Stimulated activated naive B cell treated with anti-CD40 and anti-IgM and Interleukin-4, amounts not matched to agents 10 μg/mL and 1 μg/mL and 100 μg/mL, for 72 hours (primary cell): ENCODE measurements at regions not wholly inside any gene's neighbourhood (a gene's known extent, or its start where the extent isn't known, plus 50 kb on each side); places are given as distances from the start of the nearest gene placed in this dataset.

Experiments
- ATAC-seq, 2 donors: fragments of 150-1000 bp; cut with Tn5 transposase; replicated peaks; 2 replicates each; pipeline ENCODE4 v1.10.0; 2021; ENCODE audit warnings: moderate library complexity in 1 of 2
- DNase-seq: peaks from one replicate; pipeline ENCODE4 v3.0.0; 2021
- H3K27ac Mint-ChIP-seq: one replicate; pipeline ENCODE4 v1.8.0; 2022; ENCODE audit warnings: mild to moderate bottlenecking, mixed read lengths
- H3K27me3 Mint-ChIP-seq, 2 donors: one replicate each; pipeline ENCODE4 v1.8.0; 2022; ENCODE audit warnings: mixed read lengths in 2 of 2
- H3K36me3 Mint-ChIP-seq, 2 donors: one replicate each; pipeline ENCODE4 v1.8.0; 2022; ENCODE audit warnings: mixed read lengths in 2 of 2, mild to moderate bottlenecking in 1 of 2
- H3K4me1 Mint-ChIP-seq, 2 donors: one replicate each; pipeline ENCODE4 v1.8.0; 2022; ENCODE audit warnings: mixed read lengths in 2 of 2, mild to moderate bottlenecking in 1 of 2
- H3K4me3 Mint-ChIP-seq, 2 donors: one replicate each; pipeline ENCODE4 v1.8.0; 2022; ENCODE audit warnings: mild to moderate bottlenecking in 2 of 2, mixed read lengths in 2 of 2, moderate library complexity in 1 of 2
- H3K9me3 Mint-ChIP-seq, 2 donors: one replicate each; pipeline ENCODE4 v1.8.0; 2022; ENCODE audit warnings: mixed read lengths in 2 of 2, mild to moderate bottlenecking in 1 of 2

DNA sequence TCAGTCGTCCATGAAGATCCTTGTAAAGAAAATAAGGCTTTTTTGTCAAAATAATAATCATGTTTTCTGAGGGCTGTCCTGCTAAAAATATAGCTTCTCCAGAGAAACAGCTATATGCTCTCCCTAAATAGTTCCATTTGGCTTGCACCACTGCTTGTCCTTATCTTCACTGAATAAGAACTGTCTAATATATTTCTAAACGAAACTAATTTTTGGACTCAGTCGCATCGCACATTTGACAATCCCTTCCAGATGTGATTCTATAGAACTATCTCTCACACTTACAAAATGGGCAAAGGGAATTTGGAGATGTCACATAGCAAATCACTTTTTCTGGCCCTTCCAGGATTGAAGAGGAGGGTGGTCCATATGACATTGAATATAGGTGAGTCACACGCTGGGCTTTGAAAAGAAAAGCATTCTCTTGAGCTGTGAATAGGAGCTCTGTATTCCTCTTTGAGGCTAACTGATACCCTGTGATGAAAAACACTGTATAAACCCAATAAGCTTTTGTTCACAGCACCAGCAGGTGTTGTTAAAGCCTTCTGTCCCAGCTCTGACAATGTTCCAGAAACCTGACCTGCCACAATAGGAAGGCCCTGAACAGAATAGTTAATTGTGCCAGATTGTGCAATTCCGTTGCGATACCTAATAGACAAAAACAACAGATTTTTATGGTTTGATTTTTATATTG, 1144.2 kb downstream of the ROBO2 start:
- no peak overlapping the region for H3K4me3 Mint-ChIP-seq
- DNase-seq (no peak), ATAC-seq (no peak)
- no peaks in the 10 kb centered on the region for H3K4me1 Mint-ChIP-seq
- peaks cover 0 to 1% of the 10 kb centered on the region in 2 donors for H3K9me3 Mint-ChIP-seq
- no peaks in the 10 kb centered on the region for H3K27me3 Mint-ChIP-seq
- no peaks in the 10 kb centered on the region for H3K36me3 Mint-ChIP-seq
- no peak overlapping the region for H3K27ac Mint-ChIP-seq

DNA sequence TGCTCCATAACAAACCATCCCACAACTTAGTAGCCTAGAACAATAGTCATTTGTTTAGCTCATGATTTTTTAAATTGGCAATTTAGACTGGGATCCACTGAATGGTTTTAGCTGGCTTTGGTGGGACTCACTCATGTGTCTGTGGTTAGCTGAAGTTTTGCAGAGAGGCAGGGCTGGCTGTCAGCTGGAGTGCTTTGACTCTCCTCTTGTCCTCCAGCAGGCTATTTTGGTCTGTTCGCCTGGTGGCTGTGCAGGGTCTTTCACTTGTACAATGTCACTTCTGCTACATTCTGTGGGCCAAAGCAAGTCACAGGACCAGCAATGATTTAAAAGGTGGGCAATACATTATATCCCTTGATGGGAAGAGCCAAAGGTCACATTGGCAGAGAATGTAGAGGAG, 1146.5 kb downstream of the ROBO2 start:
- no peak for DNase-seq
- no peak overlapping the region for H3K4me3 Mint-ChIP-seq
- H3K27me3 Mint-ChIP-seq, result no peaks in the 10 kb centered on the region
- no peak overlapping the region for H3K27ac Mint-ChIP-seq
- H3K9me3 Mint-ChIP-seq, result peaks cover 6 to 7% of the 10 kb centered on the region in 2 donors
- H3K36me3 Mint-ChIP-seq, result no peaks in the 10 kb centered on the region
- ATAC-seq, result no peak
- no peaks in the 10 kb centered on the region for H3K4me1 Mint-ChIP-seq

DNA sequence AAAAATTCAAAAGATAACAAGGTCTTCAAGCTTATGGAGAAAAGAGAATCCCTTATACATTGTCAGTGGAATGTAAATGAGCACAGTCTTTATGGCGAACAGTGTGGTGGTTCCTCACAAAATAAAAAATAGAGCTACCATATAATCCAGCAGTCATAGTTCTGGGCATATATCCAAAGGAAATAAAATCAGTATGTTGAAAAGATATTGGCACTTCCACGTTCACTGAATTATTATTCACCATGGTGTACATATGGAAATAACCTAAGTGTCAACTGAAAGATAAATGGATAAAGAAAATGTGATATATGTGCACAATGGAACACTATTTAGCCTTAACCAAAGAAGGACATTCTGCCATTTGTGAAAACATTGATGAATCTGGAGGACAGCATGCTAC, 1161.2 kb downstream of the ROBO2 start:
- Mint-ChIP-seq H3K4me1 (no peaks in the 10 kb centered on the region), H3K27me3 (no peaks in the 10 kb centered on the region), H3K4me3 (no peak overlapping the region), H3K9me3 (peaks cover 0 to 4% of the 10 kb centered on the region in 2 donors), H3K27ac (no peak overlapping the region), H3K36me3 (no peaks in the 10 kb centered on the region)
- DNase-seq (no peak), ATAC-seq (no peak)

DNA sequence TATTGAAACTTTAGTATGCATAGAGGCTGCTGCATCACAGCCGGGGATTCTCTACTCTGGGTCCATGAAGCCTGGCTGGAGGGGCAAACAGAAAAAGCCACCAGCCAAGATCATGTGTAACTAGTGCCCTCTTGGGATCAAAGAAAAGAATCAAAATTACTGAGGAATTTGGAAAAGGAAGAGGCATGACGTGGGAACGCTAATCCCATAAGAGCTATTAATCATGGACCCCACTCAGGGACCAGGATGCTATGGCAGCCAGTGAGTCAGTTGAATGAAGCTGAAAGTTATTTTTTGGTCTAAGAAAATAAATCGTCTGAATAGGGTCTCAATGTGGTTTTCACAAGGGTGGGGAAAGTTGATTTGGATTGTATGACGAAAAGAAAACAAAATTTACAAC, 1165.1 kb downstream of the ROBO2 start:
- DNase-seq (no peak), ATAC-seq (no peak)
- H3K36me3 Mint-ChIP-seq, result no peaks in the 10 kb centered on the region
- H3K27me3 Mint-ChIP-seq, result no peaks in the 10 kb centered on the region
- peaks cover 4 to 5% of the 10 kb centered on the region in 2 donors for H3K9me3 Mint-ChIP-seq
- H3K4me1 Mint-ChIP-seq, result no peaks in the 10 kb centered on the region
- H3K27ac Mint-ChIP-seq, result no peak overlapping the region
- no peak overlapping the region for H3K4me3 Mint-ChIP-seq

DNA sequence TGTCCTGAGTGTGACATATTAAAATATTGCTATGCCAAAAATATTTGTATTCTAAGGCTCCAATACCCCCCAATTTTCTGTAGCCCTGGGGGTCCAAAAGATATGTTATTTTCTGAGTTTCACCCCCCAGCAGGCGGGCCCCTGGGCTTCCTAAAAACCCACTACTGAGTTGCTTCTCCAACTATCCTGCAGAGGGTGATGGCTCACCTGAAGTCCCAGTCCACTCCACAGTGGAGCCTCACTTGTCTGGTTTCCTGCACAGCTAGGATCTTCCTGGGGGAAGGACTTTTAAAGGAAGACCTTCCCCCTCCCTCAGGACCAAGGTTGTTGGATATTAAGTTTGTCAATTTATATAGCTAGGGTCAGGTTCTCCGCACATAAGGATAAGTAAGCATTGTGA, 1181.4 kb downstream of the ROBO2 start:
- H3K4me3 Mint-ChIP-seq, result no peak overlapping the region
- H3K27me3 Mint-ChIP-seq, result no peaks in the 10 kb centered on the region
- peaks cover 3 to 6% of the 10 kb centered on the region in 2 donors for H3K9me3 Mint-ChIP-seq
- H3K27ac Mint-ChIP-seq, result no peak overlapping the region
- DNase-seq (no peak), ATAC-seq (no peak)
- H3K4me1 Mint-ChIP-seq, result no peaks in the 10 kb centered on the region
- no peaks in the 10 kb centered on the region for H3K36me3 Mint-ChIP-seq

DNA sequence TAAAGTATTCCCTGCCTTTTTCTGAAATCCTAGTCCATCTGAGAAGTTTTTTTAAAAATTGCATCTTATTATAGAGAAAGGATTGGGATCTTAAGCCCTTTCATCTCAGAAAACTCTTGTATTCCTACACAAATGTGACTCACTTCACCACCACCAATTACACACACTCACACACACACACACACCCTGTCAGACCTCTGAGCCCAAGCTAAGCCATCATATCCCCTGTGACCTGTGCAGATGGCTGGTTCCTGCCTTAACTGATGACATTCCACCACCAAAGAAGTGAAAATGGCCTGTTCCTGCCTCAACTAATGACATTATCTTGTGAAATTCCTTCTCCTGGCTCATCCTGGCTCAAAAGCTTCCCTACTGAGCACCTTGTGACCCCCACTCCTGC, 1181.9 kb downstream of the ROBO2 start:
- peaks cover 3 to 6% of the 10 kb centered on the region in 2 donors for H3K9me3 Mint-ChIP-seq
- ATAC-seq, result no peak
- H3K36me3 Mint-ChIP-seq, result no peaks in the 10 kb centered on the region
- H3K4me3 Mint-ChIP-seq, result no peak overlapping the region
- H3K27me3 Mint-ChIP-seq, result no peaks in the 10 kb centered on the region
- DNase-seq, result no peak
- H3K4me1 Mint-ChIP-seq, result no peaks in the 10 kb centered on the region
- H3K27ac Mint-ChIP-seq, result no peak overlapping the region

DNA sequence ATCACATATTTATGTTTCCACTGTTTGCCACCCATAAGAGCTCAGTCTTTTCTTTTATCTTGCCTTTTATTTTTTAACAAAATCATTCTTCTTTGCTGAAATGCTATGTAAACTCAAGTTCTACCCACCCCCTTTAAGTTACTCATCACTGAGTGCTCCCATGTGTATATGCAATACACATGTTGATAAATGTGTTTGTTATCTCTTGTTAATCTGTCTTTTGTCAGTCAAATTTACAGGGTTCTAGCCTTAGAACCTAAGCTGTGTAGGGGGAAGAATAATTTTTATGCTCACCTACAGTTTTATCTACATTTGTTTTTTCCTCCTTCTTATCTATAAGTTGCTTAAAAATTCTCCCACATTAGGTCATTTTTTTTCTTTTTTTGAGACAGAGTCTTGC, 1195.9 kb downstream of the ROBO2 start:
- ATAC-seq, result no peak
- Mint-ChIP-seq H3K4me3 (no peak overlapping the region), H3K27ac (no peak overlapping the region), H3K9me3 (peaks cover 12 to 13% of the 10 kb centered on the region in 2 donors), H3K27me3 (no peaks in the 10 kb centered on the region), H3K36me3 (no peaks in the 10 kb centered on the region), H3K4me1 (no peaks in the 10 kb centered on the region)
- no peak for DNase-seq

DNA sequence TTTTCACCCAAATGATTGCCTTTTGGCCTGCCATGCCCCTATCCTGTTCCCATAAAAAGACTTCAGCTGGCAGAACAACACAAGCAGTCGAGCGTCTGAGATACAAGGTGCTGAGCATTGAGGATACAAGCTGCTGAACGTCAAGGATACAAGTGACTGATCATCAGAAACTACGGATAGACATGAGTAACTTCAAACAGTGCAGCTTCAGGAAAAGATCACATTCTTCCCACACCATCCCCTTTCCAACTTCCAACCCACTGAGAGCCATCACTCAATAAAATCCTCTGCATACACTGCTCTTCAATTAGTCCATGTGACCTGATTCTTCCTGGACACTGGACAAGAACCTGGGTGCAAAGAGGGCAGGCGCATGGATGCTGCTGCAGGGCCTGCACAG, 1198.9 kb downstream of the ROBO2 start:
- H3K4me1 Mint-ChIP-seq, result no peaks in the 10 kb centered on the region

DNA sequence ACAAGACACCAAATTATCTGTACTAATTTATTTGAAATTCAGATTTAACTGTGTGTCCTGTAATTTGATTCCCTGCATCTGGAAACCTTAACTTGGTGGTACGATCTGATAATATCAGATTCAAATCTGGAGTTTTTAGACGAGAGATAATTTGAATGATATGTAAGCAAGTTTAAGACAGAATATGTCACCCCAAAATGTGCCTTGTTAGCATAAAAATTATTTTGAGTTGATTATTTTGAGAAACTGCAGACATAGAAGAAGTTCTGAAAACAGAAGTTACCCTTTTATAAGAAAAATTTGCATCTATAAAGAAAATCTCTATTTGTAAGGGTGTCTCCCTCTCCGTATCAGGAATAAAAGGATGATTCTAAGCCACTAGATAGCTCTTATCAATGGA, 1202.8 kb downstream of the ROBO2 start:
- DNase-seq (no peak), ATAC-seq (no peak)
- no peaks in the 10 kb centered on the region for H3K27me3 Mint-ChIP-seq
- peaks cover 9 to 22% of the 10 kb centered on the region in 2 donors for H3K9me3 Mint-ChIP-seq
- no peak overlapping the region for H3K27ac Mint-ChIP-seq
- H3K36me3 Mint-ChIP-seq, result no peaks in the 10 kb centered on the region
- no peaks in the 10 kb centered on the region for H3K4me1 Mint-ChIP-seq
- H3K4me3 Mint-ChIP-seq, result no peak overlapping the region

More for the DNA sequence above, 1198.9 kb downstream of the ROBO2 start:
- ATAC-seq (no peak), DNase-seq (no peak)
- Mint-ChIP-seq H3K9me3 (peaks cover 8 to 13% of the 10 kb centered on the region in 2 donors), H3K36me3 (no peaks in the 10 kb centered on the region), H3K27me3 (no peaks in the 10 kb centered on the region), H3K4me3 (no peak overlapping the region), H3K27ac (no peak overlapping the region)

DNA sequence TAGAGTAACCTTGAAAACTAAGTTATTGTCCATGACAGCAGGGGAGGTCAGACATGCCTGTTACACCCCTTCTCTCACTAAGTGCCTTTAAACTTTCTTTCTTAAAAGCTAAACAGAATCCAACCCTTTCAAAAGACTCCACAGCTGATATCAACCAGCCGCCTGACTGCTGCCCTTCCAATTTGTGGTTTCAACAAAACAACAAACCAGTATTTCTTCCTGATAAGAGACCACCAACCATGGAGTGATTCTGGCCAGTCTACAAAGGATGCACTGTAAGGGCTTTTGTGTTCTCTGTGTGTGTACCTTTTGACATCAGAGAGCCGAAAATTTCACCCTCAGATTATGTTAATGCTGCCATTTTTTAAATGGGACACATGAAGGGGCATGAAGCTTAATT, 1204.2 kb downstream of the ROBO2 start:
- no peak for DNase-seq
- H3K4me3 Mint-ChIP-seq, result no peak overlapping the region

DNA sequence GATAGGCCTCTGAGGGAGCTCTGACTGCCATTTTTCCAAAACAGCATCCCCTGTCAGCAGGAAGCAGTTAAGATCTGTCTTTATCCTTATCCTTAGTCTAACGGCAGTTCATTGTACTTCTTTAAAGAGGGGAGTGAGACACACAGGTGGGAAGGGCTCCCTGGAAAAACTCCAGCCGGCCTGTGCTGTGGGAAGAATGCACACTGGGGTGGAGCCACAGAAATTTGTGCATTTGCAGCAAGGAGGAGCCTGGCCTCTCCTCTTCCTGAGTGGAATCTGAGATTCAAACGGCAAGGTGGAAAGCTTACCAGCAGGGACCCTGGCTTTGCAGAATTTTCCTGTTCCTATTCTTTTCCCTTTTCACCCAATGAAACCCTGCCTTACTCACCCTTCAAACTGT, 1209.4 kb downstream of the ROBO2 start:
- ATAC-seq (no peak), DNase-seq (no peak)
- Mint-ChIP-seq H3K4me1 (no peaks in the 10 kb centered on the region), H3K36me3 (no peaks in the 10 kb centered on the region), H3K9me3 (peaks cover 6 to 14% of the 10 kb centered on the region in 2 donors), H3K27me3 (no peaks in the 10 kb centered on the region), H3K4me3 (no peak overlapping the region), H3K27ac (no peak overlapping the region)

More for the DNA sequence above, 1204.2 kb downstream of the ROBO2 start:
- ATAC-seq, result no peak
- Mint-ChIP-seq H3K9me3 (peaks cover 6 to 14% of the 10 kb centered on the region in 2 donors), H3K36me3 (no peaks in the 10 kb centered on the region), H3K4me1 (no peaks in the 10 kb centered on the region), H3K27me3 (no peaks in the 10 kb centered on the region), H3K27ac (no peak overlapping the region)

DNA sequence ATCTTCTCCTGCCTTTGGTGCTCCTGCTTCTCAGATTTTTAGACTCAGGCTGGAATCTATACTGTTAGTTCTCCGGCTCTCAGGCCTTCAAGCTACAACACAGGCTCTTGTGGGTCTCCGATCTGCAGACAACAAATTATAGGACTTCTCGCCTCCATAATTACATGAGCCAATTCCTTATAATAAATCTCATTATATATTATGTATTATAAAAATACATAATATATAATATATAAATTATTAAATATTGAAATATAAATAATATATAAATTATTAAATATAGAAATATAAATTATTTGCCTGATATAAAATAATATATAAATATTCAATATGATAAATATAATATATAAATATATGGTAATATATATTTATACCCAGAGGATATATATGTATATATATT, 1214.0 kb downstream of the ROBO2 start:
- Mint-ChIP-seq H3K9me3 (peaks cover 5 to 11% of the 10 kb centered on the region in 2 donors), H3K36me3 (no peaks in the 10 kb centered on the region), H3K27ac (no peak overlapping the region), H3K27me3 (no peaks in the 10 kb centered on the region), H3K4me3 (no peak overlapping the region), H3K4me1 (no peaks in the 10 kb centered on the region)
- no peak for ATAC-seq
- DNase-seq, result no peak

DNA sequence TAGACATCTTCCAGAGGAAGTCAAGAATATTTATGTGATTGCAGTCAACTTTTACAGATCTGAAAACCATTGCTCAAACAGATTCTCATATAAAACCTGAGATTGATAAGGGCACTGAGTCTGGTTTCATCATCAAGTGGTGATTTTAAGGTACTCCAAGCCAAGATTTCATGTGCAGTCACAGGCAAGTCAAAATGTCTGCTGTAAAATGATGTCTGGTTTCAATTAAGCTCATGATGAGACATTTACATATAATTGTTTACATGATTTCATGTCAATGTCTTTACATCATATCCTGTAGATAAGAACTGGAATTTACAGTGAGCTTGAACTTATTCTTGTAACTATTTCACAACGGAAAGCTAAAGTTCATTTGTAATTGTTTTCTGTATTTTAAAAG, 1215.5 kb downstream of the ROBO2 start:
- Mint-ChIP-seq H3K36me3 (no peaks in the 10 kb centered on the region), H3K4me3 (no peak overlapping the region), H3K9me3 (peaks cover 3 to 11% of the 10 kb centered on the region in 2 donors), H3K27ac (no peak overlapping the region), H3K4me1 (no peaks in the 10 kb centered on the region), H3K27me3 (no peaks in the 10 kb centered on the region)
- DNase-seq, result no peak
- no peak for ATAC-seq

DNA sequence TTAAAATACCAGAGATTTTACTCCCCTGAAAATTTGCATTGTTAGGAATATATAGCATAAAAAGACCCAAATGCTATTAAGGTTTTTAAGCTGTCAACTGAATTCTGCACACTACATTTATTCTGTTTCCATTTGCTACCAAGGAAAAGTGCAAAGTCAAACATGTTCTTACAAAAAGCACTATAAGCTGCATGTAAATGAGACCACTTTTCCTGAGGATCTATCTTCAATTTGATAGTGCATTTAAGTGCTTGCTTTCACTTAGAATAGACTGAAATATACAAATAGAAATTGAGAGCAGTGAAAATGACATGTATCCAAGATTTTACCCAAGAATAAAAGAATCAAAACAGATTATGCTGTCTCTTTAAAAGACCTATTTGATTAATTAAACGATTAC, 1216.2 kb downstream of the ROBO2 start:
- H3K9me3 Mint-ChIP-seq, result peaks cover 3 to 9% of the 10 kb centered on the region in 2 donors

DNA sequence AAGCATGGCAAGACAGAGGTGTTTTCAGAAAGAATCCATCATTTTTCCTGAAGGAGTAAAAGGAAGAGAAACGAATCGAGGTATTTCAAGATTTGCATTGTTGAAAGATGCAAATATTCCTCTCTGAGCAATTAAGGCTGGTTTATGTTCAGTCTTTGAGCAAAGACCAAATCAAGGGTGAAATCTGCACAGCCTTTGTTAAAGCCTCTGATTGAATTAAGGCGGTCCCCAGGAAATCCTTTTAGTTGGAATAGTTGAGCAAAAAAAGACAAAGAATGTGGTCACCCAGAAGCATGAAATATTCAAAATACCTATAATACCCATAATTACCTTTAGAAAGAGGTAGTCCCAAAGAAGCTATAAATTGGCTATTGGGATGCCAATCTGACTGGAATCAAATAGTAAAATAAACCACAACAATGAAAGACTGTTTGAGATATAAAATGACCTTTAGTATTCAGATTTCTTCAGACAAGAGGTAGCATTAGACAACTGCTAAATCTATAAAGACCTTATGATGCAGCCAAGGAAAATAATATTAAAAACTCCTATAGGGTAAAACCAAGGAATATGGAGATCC, 1218.1 kb downstream of the ROBO2 start:
- Mint-ChIP-seq H3K27ac (no peak overlapping the region), H3K27me3 (no peaks in the 10 kb centered on the region), H3K4me1 (no peaks in the 10 kb centered on the region), H3K4me3 (no peak overlapping the region), H3K36me3 (no peaks in the 10 kb centered on the region), H3K9me3 (peaks cover 4 to 7% of the 10 kb centered on the region in 2 donors)
- ATAC-seq (no peak), DNase-seq (no peak)

More for the DNA sequence above, 1216.2 kb downstream of the ROBO2 start:
- no peak for ATAC-seq
- H3K27ac Mint-ChIP-seq, result no peak overlapping the region
- H3K36me3 Mint-ChIP-seq, result no peaks in the 10 kb centered on the region
- DNase-seq, result no peak
- no peaks in the 10 kb centered on the region for H3K4me1 Mint-ChIP-seq
- H3K4me3 Mint-ChIP-seq, result no peak overlapping the region
- no peaks in the 10 kb centered on the region for H3K27me3 Mint-ChIP-seq
